HG02763 (cell line): ENCODE measurements at regions not wholly inside any gene's neighbourhood (a gene's known extent, or its start where the extent isn't known, plus 50 kb on each side); places are given as distances from the start of the nearest gene placed in this dataset.
"Not testable (repeated sequence)": the region's sequence is repeated elsewhere in the genome, so short reads cannot be mapped to it uniquely, and the experiment has no call there.

Source experiments
- ATAC-seq: cut with Tn5 transposase; IDR thresholded peaks from one replicate; pipeline ENCODE4 v1.9.1; 2021; ENCODE audit warnings: mild to moderate bottlenecking, moderate library complexity; ENCODE audit not compliant: unreplicated experiment

- no peak for ATAC-seq
Measured at GRCh38 chrX:20718592-20719380, 452.1 kb upstream of the RPS6KA3 start.

- ATAC-seq: no peak
Measured at GRCh38 chrX:20715176-20715575, 448.5 kb upstream of the RPS6KA3 start.

GRCh38 chrX:20712811-20713210 lies 446.1 kb upstream of the RPS6KA3 start:
- no peak for ATAC-seq

GRCh38 chrX:20711366-20711765 lies 444.7 kb upstream of the RPS6KA3 start:
- no peak for ATAC-seq

GRCh38 chrX:20693078-20693477 lies 426.4 kb upstream of the RPS6KA3 start:
- no peak for ATAC-seq

- ATAC-seq: no peak
Measured at GRCh38 chrX:20686256-20686655, 419.5 kb upstream of the RPS6KA3 start.

- ATAC-seq: no peak
Measured at GRCh38 chrX:20685652-20686051, 418.9 kb upstream of the RPS6KA3 start.

GRCh38 chrX:20681683-20682082 lies 415.0 kb upstream of the RPS6KA3 start:
- ATAC-seq: no peak

GRCh38 chrX:20680998-20681397 lies 414.3 kb upstream of the RPS6KA3 start:
- no peak for ATAC-seq

- ATAC-seq: no peak
Measured at GRCh38 chrX:20672476-20672875, 405.8 kb upstream of the RPS6KA3 start.

GRCh38 chrX:20671746-20672145 lies 405.0 kb upstream of the RPS6KA3 start:
- not testable (repeated sequence) for ATAC-seq

GRCh38 chrX:20670611-20671010 lies 403.9 kb upstream of the RPS6KA3 start:
- no peak for ATAC-seq

- no peak for ATAC-seq
Measured at GRCh38 chrX:20668550-20668949, 401.8 kb upstream of the RPS6KA3 start.

GRCh38 chrX:20666331-20666730 lies 399.6 kb upstream of the RPS6KA3 start:
- ATAC-seq: no peak

- no peak for ATAC-seq
Measured at GRCh38 chrX:20665481-20665880, 398.8 kb upstream of the RPS6KA3 start.

GRCh38 chrX:20664774-20665173 lies 398.1 kb upstream of the RPS6KA3 start:
- no peak for ATAC-seq

GRCh38 chrX:20664131-20664530 lies 397.4 kb upstream of the RPS6KA3 start:
- ATAC-seq: no peak

GRCh38 chrX:20663336-20663735 lies 396.6 kb upstream of the RPS6KA3 start:
- ATAC-seq: no peak

GRCh38 chrX:20656721-20657120 lies 390.0 kb upstream of the RPS6KA3 start:
- no peak for ATAC-seq

- ATAC-seq: no peak
Measured at GRCh38 chrX:20654596-20655106, 387.9 kb upstream of the RPS6KA3 start.

- no peak for ATAC-seq
Measured at GRCh38 chrX:20653070-20653469, 386.4 kb upstream of the RPS6KA3 start.

- ATAC-seq: no peak
Measured at GRCh38 chrX:20641954-20642353, 375.2 kb upstream of the RPS6KA3 start.

- no peak for ATAC-seq
Measured at GRCh38 chrX:20639115-20639514, 372.4 kb upstream of the RPS6KA3 start.
